ENCODE measurements at regions not wholly inside any gene's neighbourhood (a gene's known extent, or its start where the extent isn't known, plus 50 kb on each side); places are given as distances from the start of the nearest gene placed in this dataset.

GRCh38 chr12:92042791-92043531 lies 102.7 kb downstream of the BTG1 start:
- ChIA-PET POLR2A (ENCODE audit: low non-redundant PET) (no interaction called here), CTCF (no interaction called here)
- Histone ChIP-seq H3K36me3 (ENCODE audit: insufficient read depth, low read length, poor library complexity, severe bottlenecking) (no peaks in the 10 kb centered on the region), H3K4me1 (ENCODE audit: insufficient read depth, low read length, poor library complexity, severe bottlenecking) (no peaks in the 10 kb centered on the region), H3K9me3 (ENCODE audit: low read depth, low read length, poor library complexity, severe bottlenecking) (no peaks in the 10 kb centered on the region), H3K4me3 (ENCODE audit: low read depth, low read length, poor library complexity, severe bottlenecking) (no peak overlapping the region), H3K27me3 (replicated peaks; ENCODE audit: insufficient read depth, low read depth, low read length, poor library complexity) (no peaks in the 10 kb centered on the region), H3K27ac (ENCODE audit: low read depth, low read length, poor library complexity, severe bottlenecking) (no peak overlapping the region)
- intact Hi-C loops (cut with micrococcal nuclease; ENCODE audit: unreplicated experiment): no loop called here
- DNase-seq (ENCODE audit: low spot score): no peak
- no TSS peak for BruUV-seq (replicated peaks)
- TF ChIP-seq CTCF (conservative IDR thresholded peaks at IDR 0.05; ENCODE audit: low read depth, low read length): no peak
- no peak for TF ChIP-seq EZH2 (IDR thresholded peaks at IDR 0.05; ENCODE audit: borderline replicate concordance, low read depth, low read length, poor library complexity, severe bottlenecking)

DNA sequence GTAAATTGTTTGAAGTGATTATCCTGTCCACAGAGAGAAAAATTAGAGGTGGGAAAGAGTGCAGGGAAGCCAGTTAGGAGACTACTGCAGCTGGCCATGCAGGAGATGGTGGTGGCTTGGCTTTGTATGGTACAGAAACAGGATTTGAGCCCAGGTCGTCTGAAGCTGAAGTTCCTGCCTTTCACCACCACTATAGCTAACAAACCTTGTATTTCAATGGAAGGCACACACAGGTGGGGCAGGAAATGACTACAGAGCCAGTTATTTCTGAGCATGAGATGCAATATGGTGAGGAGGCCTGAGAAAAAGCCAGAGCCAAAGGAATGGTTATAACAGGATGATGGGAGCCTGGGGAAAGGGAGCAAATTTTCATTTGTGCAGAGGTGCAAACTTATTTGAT lies 103.9 kb downstream of the BTG1 start:
- no peaks in the 10 kb centered on the region for H3K36me3 ChIP-seq (ENCODE audit: insufficient read depth, low read length, poor library complexity, severe bottlenecking)
- CTCF ChIA-PET: no interaction called here
- no peaks in the 10 kb centered on the region for H3K27me3 ChIP-seq (replicated peaks; ENCODE audit: insufficient read depth, low read depth, low read length, poor library complexity)
- POLR2A ChIA-PET (ENCODE audit: low non-redundant PET): no interaction called here
- H3K4me3 ChIP-seq (ENCODE audit: low read depth, low read length, poor library complexity, severe bottlenecking): no peak overlapping the region
- DNase-seq (ENCODE audit: low spot score): no peak
- BruUV-seq (replicated peaks): no TSS peak
- no peaks in the 10 kb centered on the region for H3K4me1 ChIP-seq (ENCODE audit: insufficient read depth, low read length, poor library complexity, severe bottlenecking)
- H3K27ac ChIP-seq (ENCODE audit: low read depth, low read length, poor library complexity, severe bottlenecking): no peak overlapping the region
- TF ChIP-seq EZH2 (IDR thresholded peaks at IDR 0.05; ENCODE audit: borderline replicate concordance, low read depth, low read length, poor library complexity, severe bottlenecking): no peak
- TF ChIP-seq CTCF (conservative IDR thresholded peaks at IDR 0.05; ENCODE audit: low read depth, low read length): no peak
- H3K9me3 ChIP-seq (ENCODE audit: low read depth, low read length, poor library complexity, severe bottlenecking): no peaks in the 10 kb centered on the region
- intact Hi-C loops (cut with micrococcal nuclease; ENCODE audit: unreplicated experiment): no loop called here

GRCh38 chr12:92039046-92039445 lies 106.6 kb downstream of the BTG1 start:
- BruUV-seq (replicated peaks): no TSS peak
- Histone ChIP-seq H3K4me3 (ENCODE audit: low read depth, low read length, poor library complexity, severe bottlenecking) (no peak overlapping the region), H3K4me1 (ENCODE audit: insufficient read depth, low read length, poor library complexity, severe bottlenecking) (peaks cover 10% of the 10 kb centered on the region), H3K27me3 (replicated peaks; ENCODE audit: insufficient read depth, low read depth, low read length, poor library complexity) (no peaks in the 10 kb centered on the region), H3K36me3 (ENCODE audit: insufficient read depth, low read length, poor library complexity, severe bottlenecking) (no peaks in the 10 kb centered on the region), H3K9me3 (ENCODE audit: low read depth, low read length, poor library complexity, severe bottlenecking) (no peaks in the 10 kb centered on the region), H3K27ac (ENCODE audit: low read depth, low read length, poor library complexity, severe bottlenecking) (no peak overlapping the region)
- CTCF ChIA-PET: no interaction called here
- intact Hi-C loops (cut with micrococcal nuclease; ENCODE audit: unreplicated experiment): no loop called here
- POLR2A ChIA-PET (ENCODE audit: low non-redundant PET): no interaction called here
- TF ChIP-seq EZH2 (IDR thresholded peaks at IDR 0.05; ENCODE audit: borderline replicate concordance, low read depth, low read length, poor library complexity, severe bottlenecking) (no peak), CTCF (conservative IDR thresholded peaks at IDR 0.05; ENCODE audit: low read depth, low read length) (no peak)
- no peak for DNase-seq (ENCODE audit: low spot score)

All from A673 (cell line).